GM10266 (cell line): ENCODE measurements at regions not wholly inside any gene's neighbourhood (a gene's known extent, or its start where the extent isn't known, plus 50 kb on each side); places are given as distances from the start of the nearest gene placed in this dataset.
"Not testable (repeated sequence)": the region's sequence is repeated elsewhere in the genome, so short reads cannot be mapped to it uniquely, and the experiment has no call there.

Experiments used
- DNase-seq: peaks from one replicate; pipeline ENCODE4 v3.0.0; 2012; ENCODE audit errors: extremely low spot score
- CTCF ChIP-seq: IDR thresholded peaks from 2 replicates; pipeline ENCODE4 v1.5.1; 2012; ENCODE audit warnings: mild to moderate bottlenecking, low read depth; ENCODE audit not compliant: control insufficient read depth, insufficient read depth; ENCODE audit errors: missing control alignments

- DNase-seq: no peak
- TF ChIP-seq CTCF: no peak
These were observed 536.5 kb upstream of the CRIM1 start for GRCh38 chr2:35819033-35819432.

- not testable (repeated sequence) for DNase-seq
These were observed 537.2 kb upstream of the CRIM1 start for GRCh38 chr2:35818359-35818758.

GRCh38 chr2:35814597-35814996 is 541.0 kb upstream of the CRIM1 start:
- DNase-seq: not testable (repeated sequence)

- no peak for DNase-seq
These were observed 552.5 kb upstream of the CRIM1 start for GRCh38 chr2:35803126-35803525.

GRCh38 chr2:35794796-35795450 is 560.7 kb upstream of the CRIM1 start:
- no peak for DNase-seq
- TF ChIP-seq CTCF: no peak

More at GRCh38 chr2:35803126-35803525, 552.5 kb upstream of the CRIM1 start:
- TF ChIP-seq CTCF: no peak

GRCh38 chr2:35790292-35790691 is 565.3 kb upstream of the CRIM1 start:
- TF ChIP-seq CTCF: no peak

GRCh38 chr2:35788543-35788942 is 567.0 kb upstream of the CRIM1 start:
- no peak for TF ChIP-seq CTCF
- no peak for DNase-seq

More at GRCh38 chr2:35790292-35790691, 565.3 kb upstream of the CRIM1 start:
- no peak for DNase-seq

GRCh38 chr2:35787302-35788031 is 568.1 kb upstream of the CRIM1 start:
- TF ChIP-seq CTCF: no peak
- DNase-seq: no peak
